C4-2B (cell line): ENCODE measurements at regions not wholly inside any gene's neighbourhood (a gene's known extent, or its start where the extent isn't known, plus 50 kb on each side); places are given as distances from the start of the nearest gene placed in this dataset.

Experiments used
- H3K27ac ChIP-seq: fragments of 450-650 bp; 2 replicates; pipeline ENCODE4 v1.5.1; 2017
- ZFX ChIP-seq: fragments of 450-650 bp; IDR thresholded peaks from 2 replicates; pipeline ENCODE4 v1.6.1; 2017
- TF ChIP-seq, protein P1 (sequence below): fragments of 450-650 bp; conservative IDR thresholded peaks from 2 replicates; pipeline ENCODE4 v1.5.1; 2017; ENCODE audit warnings: mild to moderate bottlenecking

DNA sequence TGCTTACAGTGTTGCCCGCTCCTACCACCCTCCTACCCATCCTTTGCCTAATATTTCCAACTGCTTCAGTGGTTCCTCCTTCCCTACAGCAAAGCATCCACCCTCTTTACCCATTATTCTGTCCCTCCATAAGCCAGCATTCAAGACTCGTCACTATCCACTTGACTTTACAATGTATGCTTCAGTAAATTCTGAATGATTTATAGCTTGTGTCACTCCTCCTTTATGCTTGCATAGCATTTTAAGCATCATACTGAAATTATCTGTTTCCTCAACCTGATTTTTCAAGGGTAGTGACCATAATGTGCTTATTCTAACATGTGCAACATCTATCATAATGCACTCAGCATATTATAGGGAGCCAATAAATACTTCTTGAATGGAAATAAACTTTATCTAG is 365.5 kb downstream of the RAB28 start:
- no peak for TF ChIP-seq ZFX
- TF ChIP-seq, protein P1, sequence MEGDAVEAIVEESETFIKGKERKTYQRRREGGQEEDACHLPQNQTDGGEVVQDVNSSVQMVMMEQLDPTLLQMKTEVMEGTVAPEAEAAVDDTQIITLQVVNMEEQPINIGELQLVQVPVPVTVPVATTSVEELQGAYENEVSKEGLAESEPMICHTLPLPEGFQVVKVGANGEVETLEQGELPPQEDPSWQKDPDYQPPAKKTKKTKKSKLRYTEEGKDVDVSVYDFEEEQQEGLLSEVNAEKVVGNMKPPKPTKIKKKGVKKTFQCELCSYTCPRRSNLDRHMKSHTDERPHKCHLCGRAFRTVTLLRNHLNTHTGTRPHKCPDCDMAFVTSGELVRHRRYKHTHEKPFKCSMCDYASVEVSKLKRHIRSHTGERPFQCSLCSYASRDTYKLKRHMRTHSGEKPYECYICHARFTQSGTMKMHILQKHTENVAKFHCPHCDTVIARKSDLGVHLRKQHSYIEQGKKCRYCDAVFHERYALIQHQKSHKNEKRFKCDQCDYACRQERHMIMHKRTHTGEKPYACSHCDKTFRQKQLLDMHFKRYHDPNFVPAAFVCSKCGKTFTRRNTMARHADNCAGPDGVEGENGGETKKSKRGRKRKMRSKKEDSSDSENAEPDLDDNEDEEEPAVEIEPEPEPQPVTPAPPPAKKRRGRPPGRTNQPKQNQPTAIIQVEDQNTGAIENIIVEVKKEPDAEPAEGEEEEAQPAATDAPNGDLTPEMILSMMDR, result no peak
- no peak overlapping the region for H3K27ac ChIP-seq

DNA sequence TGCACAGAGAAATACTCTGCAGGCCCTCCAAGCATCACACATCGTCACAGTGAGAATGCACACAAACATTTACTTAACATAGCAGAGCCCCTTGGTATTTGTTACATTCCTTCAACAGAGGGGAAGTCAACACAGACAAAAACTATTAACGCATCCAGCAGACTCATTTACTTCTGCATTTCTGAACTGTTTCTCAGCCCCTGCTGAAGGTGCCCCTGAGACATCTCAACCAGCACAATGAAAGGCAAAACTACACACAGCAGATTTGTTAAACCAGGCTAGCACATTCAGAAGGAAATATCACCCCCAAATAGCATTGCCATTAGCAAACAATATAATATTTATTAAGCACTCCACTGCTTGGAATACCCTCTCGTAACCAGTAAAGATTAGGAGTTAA is 367.0 kb downstream of the RAB28 start:
- H3K27ac ChIP-seq, result no peak overlapping the region
- TF ChIP-seq ZFX, result no peak
- TF ChIP-seq, protein P1, result no peak

DNA sequence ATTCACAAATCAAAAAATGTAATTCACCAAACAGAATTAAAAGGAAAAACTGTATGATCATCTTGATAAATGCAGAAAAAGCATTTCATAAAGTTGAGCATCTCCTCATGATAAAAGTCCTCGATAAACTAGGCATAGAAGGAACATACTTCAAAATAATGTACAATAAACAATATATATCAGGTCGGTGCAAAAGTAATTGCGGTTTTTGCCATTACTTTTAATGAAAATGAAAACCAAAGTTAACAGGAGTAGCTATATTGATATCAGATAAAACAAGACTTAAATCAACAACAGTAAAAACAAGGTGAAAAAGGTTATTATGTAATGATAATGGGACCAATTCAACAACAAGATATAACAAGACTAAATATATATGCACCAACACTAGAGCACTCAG is 372.1 kb downstream of the RAB28 start:
- no peak overlapping the region for H3K27ac ChIP-seq
- TF ChIP-seq, protein P1, result no peak
- TF ChIP-seq ZFX, result no peak

DNA sequence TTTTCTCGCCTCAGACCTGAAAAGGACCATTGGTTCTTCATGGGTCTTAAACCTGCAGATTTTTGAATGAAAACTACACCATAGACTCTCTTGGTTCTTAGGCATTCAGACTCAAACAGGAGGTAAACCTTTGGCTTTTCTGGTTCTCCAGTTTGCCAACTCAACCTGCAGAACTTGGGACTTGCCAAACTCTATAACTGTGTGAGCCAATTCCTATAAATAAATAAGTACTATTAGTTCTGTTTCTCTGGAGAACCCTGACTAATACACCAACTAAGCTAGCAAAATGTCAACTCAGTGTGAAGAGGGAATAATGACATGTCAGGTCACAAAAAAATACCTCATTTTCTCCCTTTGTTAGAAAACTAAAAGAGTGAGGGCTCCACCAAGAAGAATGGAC is 374.6 kb downstream of the RAB28 start:
- H3K27ac ChIP-seq, result no peak overlapping the region
- TF ChIP-seq ZFX, result no peak
- TF ChIP-seq, protein P1, result no peak

DNA sequence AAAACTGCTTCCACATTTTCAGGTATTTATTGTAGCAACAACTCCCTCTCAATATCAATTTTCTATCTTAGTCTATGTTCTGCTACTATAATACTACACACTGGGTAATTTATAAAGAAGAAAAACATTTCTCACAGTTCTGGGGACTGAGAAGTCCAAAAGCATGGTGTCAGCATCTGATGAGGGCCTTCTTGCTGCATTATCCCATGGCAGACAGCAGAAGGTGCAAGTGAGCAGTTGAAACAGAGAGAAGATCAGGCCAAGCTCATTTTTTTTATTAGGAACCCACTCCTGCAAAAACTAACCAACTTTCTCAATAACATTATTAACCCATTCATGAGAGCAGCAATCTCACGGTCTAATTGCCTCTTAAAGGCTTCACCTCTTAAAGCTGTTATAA is 376.0 kb downstream of the RAB28 start:
- TF ChIP-seq ZFX, result no peak
- TF ChIP-seq, protein P1, result peak; percentile 25
- H3K27ac ChIP-seq, result no peak overlapping the region

DNA sequence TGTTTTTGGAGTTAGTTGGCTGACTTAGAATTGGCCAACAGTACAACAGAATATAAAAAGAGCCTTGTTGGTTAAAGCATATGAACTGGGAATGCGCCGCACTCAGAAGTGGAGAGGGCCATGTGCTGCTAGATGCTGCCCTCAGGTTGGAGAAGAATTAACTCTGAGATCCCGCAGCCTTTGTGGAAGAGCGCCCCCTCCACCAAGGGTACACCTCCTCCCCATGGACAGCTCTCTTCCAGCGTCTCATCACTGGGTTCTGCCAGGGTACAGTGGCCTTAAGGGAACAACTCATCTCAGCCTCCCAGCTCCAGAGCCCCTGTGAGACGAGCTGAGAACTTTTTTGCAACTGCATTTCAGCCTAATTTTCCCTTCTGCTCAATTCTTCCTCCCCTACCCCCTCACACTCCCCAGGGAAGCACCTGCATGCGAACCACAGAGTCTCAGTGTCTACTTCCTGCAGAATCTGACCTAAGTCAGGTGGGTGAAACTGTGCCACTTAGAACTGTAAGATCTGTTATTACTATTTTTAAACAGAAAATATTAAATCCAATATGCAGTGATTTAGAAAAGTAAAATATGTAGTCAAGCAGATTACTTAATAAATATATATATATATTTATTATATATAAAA is 380.6 kb downstream of the RAB28 start:
- no peak for TF ChIP-seq ZFX
- TF ChIP-seq, protein P1, result no peak
- no peak overlapping the region for H3K27ac ChIP-seq

DNA sequence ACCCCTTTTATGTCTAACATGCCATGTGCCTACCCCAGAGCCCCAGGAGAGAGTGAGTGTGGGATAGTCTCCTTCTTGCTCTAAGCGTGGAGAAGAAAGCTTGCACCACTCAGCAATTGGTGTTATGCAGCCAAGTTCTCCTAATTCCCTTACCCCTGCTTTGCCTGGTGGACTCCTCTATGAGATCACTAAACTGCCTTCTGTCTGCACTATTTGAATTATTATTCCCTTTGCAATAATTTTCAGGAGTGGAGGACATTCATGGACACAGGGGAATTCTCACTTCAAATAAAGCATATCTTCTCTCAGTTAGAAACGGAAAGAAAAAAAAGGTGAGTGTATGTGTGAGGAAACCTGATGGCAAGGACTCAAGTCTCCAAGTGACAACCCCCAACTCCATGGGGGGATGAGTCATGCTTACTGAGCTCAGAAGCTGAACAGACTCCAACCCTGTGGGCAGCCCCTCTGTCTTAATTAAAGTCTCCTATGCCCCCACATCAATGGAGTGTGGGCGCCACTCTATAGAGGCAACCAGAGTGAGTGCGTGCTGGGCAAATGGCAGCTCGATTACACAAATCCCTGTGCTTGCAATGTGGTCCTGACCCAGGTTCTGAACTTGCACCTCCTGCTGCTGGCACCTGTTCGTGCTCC is 381.9 kb downstream of the RAB28 start:
- TF ChIP-seq ZFX, result no peak
- TF ChIP-seq, protein P1, result no peak
- H3K27ac ChIP-seq, result no peak overlapping the region
